ENCODE measurements at regions not wholly inside any gene's neighbourhood (a gene's known extent, or its start where the extent isn't known, plus 50 kb on each side); places are given as distances from the start of the nearest gene placed in this dataset.

- DNase-seq: no peak
Observed at GRCh38 chr11:8323161-8323935, 59.7 kb upstream of the LMO1 start.

GRCh38 chr11:8321876-8322275, 58.2 kb upstream of the LMO1 start:
- DNase-seq: no peak

- no peak for DNase-seq
Observed at GRCh38 chr11:8320076-8320475, 56.4 kb upstream of the LMO1 start.

GRCh38 chr11:8318536-8318935, 54.9 kb upstream of the LMO1 start:
- DNase-seq: no peak

- no peak for DNase-seq
Observed at GRCh38 chr11:8317159-8317558, 53.5 kb upstream of the LMO1 start.

- DNase-seq: no peak
Observed at GRCh38 chr11:8315954-8316353, 52.3 kb upstream of the LMO1 start.

- no peak for DNase-seq
Observed at GRCh38 chr11:8315463-8315862, 51.8 kb upstream of the LMO1 start.

- no peak for DNase-seq
Observed at GRCh38 chr11:8314916-8315315, 51.2 kb upstream of the LMO1 start.

GRCh38 chr11:8313504-8314090, 49.9 kb upstream of the LMO1 start:
- no peak for DNase-seq

Measured in fibroblast of skin of back (primary cell).